OCI-LY1 (cell line): ENCODE measurements at regions not wholly inside any gene's neighbourhood (a gene's known extent, or its start where the extent isn't known, plus 50 kb on each side); places are given as distances from the start of the nearest gene placed in this dataset.

Experiments
- EZH2 ChIP-seq: fragments of 200-600 bp; sonication (generic), shearing (Covaris generic); IDR thresholded peaks from 2 replicates; pipeline ENCODE4 v1.8.0; 2017; ENCODE audit warnings: borderline replicate concordance, mixed run types, mild to moderate bottlenecking, antibody characterized with exemption, low read length, moderate library complexity, mixed read lengths
- TF ChIP-seq, protein P1 (sequence below): fragments of 200-600 bp; sonication (generic), shearing (Covaris generic); IDR thresholded peaks from 2 replicates; pipeline ENCODE4 v1.5.1; 2017; ENCODE audit warnings: mild to moderate bottlenecking, antibody characterized with exemption, low read length, moderate library complexity, mixed read lengths

DNA sequence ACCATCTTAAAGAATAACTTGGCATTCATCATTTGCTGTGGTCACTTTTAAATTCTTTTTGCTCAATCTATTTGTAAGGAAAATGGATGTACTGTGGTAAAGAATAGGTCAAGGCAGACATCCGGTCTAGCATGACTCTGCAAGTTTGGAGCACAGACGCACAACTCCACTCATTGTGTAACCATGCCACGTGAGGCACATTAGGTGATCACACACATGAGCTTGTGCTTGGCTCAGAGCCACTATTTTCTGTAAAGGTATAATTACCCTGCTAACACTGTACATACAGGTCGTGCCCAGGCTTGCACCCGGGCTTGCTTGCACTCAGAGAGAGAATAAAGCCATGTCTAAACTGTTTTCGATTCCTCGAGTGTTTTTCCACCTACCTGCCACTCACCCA, 1289.1 kb upstream of the ADGRB3 start:
- TF ChIP-seq, protein P1, sequence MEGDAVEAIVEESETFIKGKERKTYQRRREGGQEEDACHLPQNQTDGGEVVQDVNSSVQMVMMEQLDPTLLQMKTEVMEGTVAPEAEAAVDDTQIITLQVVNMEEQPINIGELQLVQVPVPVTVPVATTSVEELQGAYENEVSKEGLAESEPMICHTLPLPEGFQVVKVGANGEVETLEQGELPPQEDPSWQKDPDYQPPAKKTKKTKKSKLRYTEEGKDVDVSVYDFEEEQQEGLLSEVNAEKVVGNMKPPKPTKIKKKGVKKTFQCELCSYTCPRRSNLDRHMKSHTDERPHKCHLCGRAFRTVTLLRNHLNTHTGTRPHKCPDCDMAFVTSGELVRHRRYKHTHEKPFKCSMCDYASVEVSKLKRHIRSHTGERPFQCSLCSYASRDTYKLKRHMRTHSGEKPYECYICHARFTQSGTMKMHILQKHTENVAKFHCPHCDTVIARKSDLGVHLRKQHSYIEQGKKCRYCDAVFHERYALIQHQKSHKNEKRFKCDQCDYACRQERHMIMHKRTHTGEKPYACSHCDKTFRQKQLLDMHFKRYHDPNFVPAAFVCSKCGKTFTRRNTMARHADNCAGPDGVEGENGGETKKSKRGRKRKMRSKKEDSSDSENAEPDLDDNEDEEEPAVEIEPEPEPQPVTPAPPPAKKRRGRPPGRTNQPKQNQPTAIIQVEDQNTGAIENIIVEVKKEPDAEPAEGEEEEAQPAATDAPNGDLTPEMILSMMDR = no peak
- TF ChIP-seq EZH2 = no peak
